GM12875 (cell line): ENCODE measurements at regions not wholly inside any gene's neighbourhood (a gene's known extent, or its start where the extent isn't known, plus 50 kb on each side); places are given as distances from the start of the nearest gene placed in this dataset.

Experiments used
- H3K4me3 ChIP-seq: one replicate; pipeline ENCODE4 v1.5.1; 2011; ENCODE audit warnings: low read depth, low read length, control low read depth
- CTCF ChIP-seq: IDR thresholded peaks from 2 replicates; pipeline ENCODE4 v1.5.1; 2011; ENCODE audit warnings: low read depth, mild to moderate bottlenecking, control low read depth, inconsistent platforms, low read length, moderate library complexity, borderline replicate concordance; ENCODE audit not compliant: insufficient read depth

GRCh38 chr3:163476179-163476578, 1602.1 kb downstream of the SI start:
- H3K4me3 ChIP-seq: no peak overlapping the region
- no peak for TF ChIP-seq CTCF

- no peak for TF ChIP-seq CTCF
- H3K4me3 ChIP-seq: no peak overlapping the region
Observed at GRCh38 chr3:163474766-163475165, 1603.5 kb downstream of the SI start.

- H3K4me3 ChIP-seq: no peak overlapping the region
Observed at GRCh38 chr3:163468531-163469335, 1609.6 kb downstream of the SI start.

GRCh38 chr3:163462446-163462845, 1615.8 kb downstream of the SI start:
- H3K4me3 ChIP-seq: no peak overlapping the region
- TF ChIP-seq CTCF: no peak

More at GRCh38 chr3:163468531-163469335, 1609.6 kb downstream of the SI start:
- TF ChIP-seq CTCF: no peak

- no peak for TF ChIP-seq CTCF
- no peak overlapping the region for H3K4me3 ChIP-seq
Observed at GRCh38 chr3:163450698-163451097, 1627.6 kb downstream of the SI start.

- no peak for TF ChIP-seq CTCF
- no peak overlapping the region for H3K4me3 ChIP-seq
Observed at GRCh38 chr3:163438760-163439159, 1639.5 kb downstream of the SI start.

GRCh38 chr3:163422671-163423070, 1655.6 kb downstream of the SI start:
- TF ChIP-seq CTCF: no peak
- H3K4me3 ChIP-seq: no peak overlapping the region
